ENCODE measurements at regions not wholly inside any gene's neighbourhood (a gene's known extent, or its start where the extent isn't known, plus 50 kb on each side); places are given as distances from the start of the nearest gene placed in this dataset.

GRCh38 chr12:93199831-93200236 is 177.9 kb upstream of the NUDT4 start:
- DNase-seq (no peak), ATAC-seq (no peak)
- intact Hi-C loops (cut with DNase I, micrococcal nuclease): no loop called here

GRCh38 chr12:93200291-93200917 is 177.3 kb upstream of the NUDT4 start:
- ATAC-seq (no peak), DNase-seq (no peak)
- intact Hi-C loops (cut with DNase I, micrococcal nuclease): no loop called here

GRCh38 chr12:93201990-93202389 is 175.7 kb upstream of the NUDT4 start:
- intact Hi-C loops (cut with DNase I, micrococcal nuclease): no loop called here
- DNase-seq (no peak), ATAC-seq (no peak)

GRCh38 chr12:93202688-93203087 is 175.0 kb upstream of the NUDT4 start:
- no peak for DNase-seq
- no peak for ATAC-seq
- intact Hi-C loops (cut with DNase I, micrococcal nuclease): no loop called here

GRCh38 chr12:93203361-93203760 is 174.4 kb upstream of the NUDT4 start:
- intact Hi-C loops (cut with DNase I, micrococcal nuclease): no loop called here
- DNase-seq (no peak), ATAC-seq (no peak)

GRCh38 chr12:93204896-93205295 is 172.8 kb upstream of the NUDT4 start:
- no peak for ATAC-seq
- intact Hi-C loops (cut with DNase I, micrococcal nuclease): no loop called here
- DNase-seq: no peak

GRCh38 chr12:93205361-93205760 is 172.4 kb upstream of the NUDT4 start:
- ATAC-seq: no peak
- no peak for DNase-seq
- intact Hi-C loops (cut with DNase I, micrococcal nuclease): no loop called here

GRCh38 chr12:93208011-93208410 is 169.7 kb upstream of the NUDT4 start:
- intact Hi-C loops (cut with DNase I, micrococcal nuclease): no loop called here
- DNase-seq (no peak), ATAC-seq (no peak)

- intact Hi-C loops (cut with DNase I, micrococcal nuclease): no loop called here
- DNase-seq (peak; percentile 81 to 87), ATAC-seq (peak; percentile 88)
Measured at GRCh38 chr12:93214523-93215289, 163.0 kb upstream of the NUDT4 start.

- ATAC-seq (no peak), DNase-seq (no peak)
- intact Hi-C loops (cut with DNase I, micrococcal nuclease): no loop called here
Measured at GRCh38 chr12:93215290-93215678, 162.4 kb upstream of the NUDT4 start.

GRCh38 chr12:93219947-93220346 is 157.8 kb upstream of the NUDT4 start:
- DNase-seq: no peak
- no peak for ATAC-seq
- intact Hi-C loops (cut with DNase I, micrococcal nuclease): no loop called here

- no peak for DNase-seq
- intact Hi-C loops (cut with DNase I, micrococcal nuclease): no loop called here
- ATAC-seq: no peak
Measured at GRCh38 chr12:93221841-93222240, 155.9 kb upstream of the NUDT4 start.

GRCh38 chr12:93223440-93224426 is 154.0 kb upstream of the NUDT4 start:
- peak in 1 of 2 donors; percentile 41 for DNase-seq
- intact Hi-C loops (cut with DNase I, micrococcal nuclease): no loop called here
- peak; percentile 52 for ATAC-seq

- peak; percentile 88 for ATAC-seq
- DNase-seq: no peak
- intact Hi-C loops (cut with DNase I, micrococcal nuclease): no loop called here
Measured at GRCh38 chr12:93225094-93225493, 152.6 kb upstream of the NUDT4 start.

GRCh38 chr12:93226361-93226760 is 151.4 kb upstream of the NUDT4 start:
- ATAC-seq (no peak), DNase-seq (no peak)
- intact Hi-C loops (cut with DNase I, micrococcal nuclease): no loop called here

GRCh38 chr12:93229494-93230325 is 148.0 kb upstream of the NUDT4 start:
- ATAC-seq (peak; percentile 64), DNase-seq (no peak)
- intact Hi-C loops (cut with DNase I, micrococcal nuclease): no loop called here

GRCh38 chr12:93230326-93230720 is 147.4 kb upstream of the NUDT4 start:
- intact Hi-C loops (cut with DNase I, micrococcal nuclease): no loop called here
- DNase-seq: no peak
- no peak for ATAC-seq

GRCh38 chr12:93231938-93232337 is 145.8 kb upstream of the NUDT4 start:
- intact Hi-C loops (cut with DNase I, micrococcal nuclease): no loop called here
- no peak for ATAC-seq
- DNase-seq: no peak

GRCh38 chr12:93234641-93235040 is 143.1 kb upstream of the NUDT4 start:
- intact Hi-C loops (cut with DNase I, micrococcal nuclease): no loop called here
- ATAC-seq: no peak
- DNase-seq: no peak
